ENCODE measurements at regions not wholly inside any gene's neighbourhood (a gene's known extent, or its start where the extent isn't known, plus 50 kb on each side); places are given as distances from the start of the nearest gene placed in this dataset.

DNA sequence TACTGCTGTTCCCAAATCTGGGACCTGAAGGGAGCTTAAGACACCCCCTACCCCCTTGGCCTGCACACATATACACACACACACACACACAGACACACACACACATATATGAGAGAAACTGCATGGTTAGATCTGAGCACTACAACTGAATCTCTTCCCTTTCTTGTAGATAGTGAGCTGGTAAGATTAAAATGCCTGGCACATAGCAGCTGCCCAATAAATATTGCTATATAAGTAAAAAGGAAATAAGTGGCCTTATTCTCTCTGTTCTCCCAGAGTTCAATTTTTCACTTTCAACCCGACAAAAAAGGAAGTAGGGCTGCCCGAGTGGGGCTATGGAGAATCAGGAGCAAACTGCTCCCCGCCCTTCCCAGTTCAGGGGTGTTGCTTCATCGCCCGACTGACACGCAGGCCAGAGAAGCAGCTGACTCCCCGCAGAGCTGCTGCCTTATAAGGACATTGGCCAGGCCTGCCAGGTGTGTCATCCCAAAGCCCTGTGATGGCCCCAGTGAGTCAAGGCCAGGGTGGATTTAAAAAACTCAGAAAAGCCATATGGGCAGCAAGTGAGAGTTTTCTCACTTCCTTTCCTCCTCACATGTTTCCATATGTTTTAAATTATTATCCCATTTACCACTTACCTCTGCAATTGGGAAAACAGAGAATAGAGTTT is 106.5 kb upstream of the SLC44A3 start:
- peak; percentile 96 for DNase-seq (ENCODE audit: low spot score)
- intact Hi-C loops (cut with DNase I), result no loop called here

- intact Hi-C loops (cut with DNase I), result no loop called here
- no peak for DNase-seq (ENCODE audit: low spot score)
These were observed 110.1 kb upstream of the SLC44A3 start for GRCh38 chr1:94709891-94710581.

DNA sequence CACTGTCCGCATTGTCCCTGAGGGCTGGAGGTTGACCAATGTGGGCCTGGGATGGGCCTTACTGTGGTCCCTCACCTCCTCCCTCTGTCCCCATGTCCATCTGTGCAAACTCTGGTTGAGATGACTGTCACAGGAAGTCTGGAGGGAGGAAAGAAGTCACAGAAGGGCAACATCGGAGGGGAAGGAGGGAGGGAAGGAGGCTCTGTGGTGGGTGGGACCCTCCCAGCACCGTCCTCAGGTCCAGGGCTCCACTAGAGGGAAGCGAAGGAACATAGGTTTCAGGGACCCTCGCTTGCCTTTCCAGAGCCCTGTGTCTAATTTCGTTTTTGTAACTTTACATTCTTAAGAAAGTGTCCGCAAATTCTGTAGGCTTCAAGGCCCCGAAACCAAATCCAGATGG is 111.3 kb upstream of the SLC44A3 start:
- DNase-seq (ENCODE audit: low spot score), result no peak
- intact Hi-C loops (cut with DNase I), result no loop called here

DNA sequence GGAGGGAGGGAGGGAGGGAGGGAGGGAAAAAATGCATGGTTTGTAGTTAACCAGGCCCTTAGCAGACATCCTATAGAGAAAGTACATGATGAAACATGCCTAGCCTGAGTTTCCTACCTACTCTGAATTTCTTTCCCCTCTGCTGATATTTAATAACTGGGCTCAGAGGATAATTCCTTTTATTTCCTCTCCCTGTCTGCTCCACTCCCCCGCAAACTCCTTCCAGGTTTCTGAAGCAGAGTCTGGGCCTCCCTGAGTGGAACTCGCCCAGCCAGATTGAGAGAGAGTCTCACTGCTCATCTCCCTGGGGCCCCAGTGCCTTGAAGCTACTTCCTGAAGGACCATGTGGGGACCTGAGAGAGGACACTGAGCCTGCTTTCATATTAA is 111.9 kb upstream of the SLC44A3 start:
- intact Hi-C loops (cut with DNase I), result no loop called here
- DNase-seq (ENCODE audit: low spot score), result no peak

- DNase-seq (ENCODE audit: low spot score), result peak; percentile 84
- intact Hi-C loops (cut with DNase I), result no loop called here
These were observed 112.5 kb upstream of the SLC44A3 start for GRCh38 chr1:94707321-94708298.

GRCh38 chr1:94702442-94702815 is 117.7 kb upstream of the SLC44A3 start:
- intact Hi-C loops (cut with DNase I), result no loop called here
- DNase-seq (ENCODE audit: low spot score), result no peak

- intact Hi-C loops (cut with DNase I), result no loop called here
- no peak for DNase-seq (ENCODE audit: low spot score)
These were observed 118.2 kb upstream of the SLC44A3 start for GRCh38 chr1:94701796-94702441.

- intact Hi-C loops (cut with DNase I), result no loop called here
- no peak for DNase-seq (ENCODE audit: low spot score)
These were observed 121.2 kb upstream of the SLC44A3 start for GRCh38 chr1:94698759-94699502.

DNA sequence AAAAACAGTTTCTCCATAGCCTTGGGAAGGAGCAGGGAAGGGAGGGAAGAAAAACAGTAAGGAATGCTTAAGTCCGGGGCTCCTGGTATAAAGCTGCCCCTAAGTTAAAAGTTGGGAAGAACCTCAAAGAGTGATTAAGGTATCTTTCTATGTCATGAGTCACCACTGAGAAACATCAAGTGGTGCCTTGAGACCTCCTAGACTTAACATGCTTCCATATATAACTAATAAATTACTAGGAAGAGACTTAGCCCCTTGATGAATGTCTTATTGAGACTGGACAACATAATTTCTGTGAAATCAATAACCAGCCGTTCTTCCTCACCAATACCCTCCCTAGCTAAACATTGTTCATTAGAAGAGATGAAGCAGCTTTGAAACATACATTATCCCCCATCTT is 121.8 kb upstream of the SLC44A3 start:
- intact Hi-C loops (cut with DNase I), result no loop called here
- no peak for DNase-seq (ENCODE audit: low spot score)

- intact Hi-C loops (cut with DNase I), result no loop called here
- no peak for DNase-seq (ENCODE audit: low spot score)
These were observed 122.3 kb upstream of the SLC44A3 start for GRCh38 chr1:94697839-94698238.

DNA sequence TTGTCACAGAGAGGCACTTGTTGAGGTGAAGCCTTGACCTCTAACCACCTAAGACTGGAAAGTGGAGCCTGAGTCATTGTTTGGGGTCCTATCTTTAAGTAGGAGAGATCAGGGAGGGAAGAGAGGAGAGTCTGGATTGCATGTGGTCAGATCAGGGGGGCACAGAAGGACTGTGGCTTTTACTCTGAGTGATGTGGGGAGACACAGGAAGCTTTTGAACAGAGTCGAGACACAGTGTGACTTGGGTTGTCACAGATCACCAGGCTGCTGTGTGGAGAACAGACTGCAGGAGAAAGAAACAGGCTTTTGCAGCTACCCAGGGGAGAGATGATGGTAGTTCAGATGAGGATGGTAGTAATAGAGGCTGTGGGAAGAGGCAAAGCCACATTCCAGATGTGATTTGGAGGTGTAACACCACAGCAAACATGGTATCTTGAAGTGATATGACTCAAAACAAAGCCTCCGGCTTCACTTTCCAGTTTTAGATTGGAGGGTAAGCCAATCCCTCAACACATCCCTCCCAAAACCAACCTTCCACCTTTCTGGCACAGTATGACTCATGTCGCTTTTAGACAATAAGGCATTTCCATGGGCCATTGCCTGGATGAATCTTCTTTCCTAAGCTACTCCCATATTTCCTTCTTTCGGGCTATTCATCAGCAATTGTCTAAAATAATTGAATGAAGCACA is 125.8 kb upstream of the SLC44A3 start:
- no peak for DNase-seq (ENCODE audit: low spot score)
- intact Hi-C loops (cut with DNase I), result no loop called here

DNA sequence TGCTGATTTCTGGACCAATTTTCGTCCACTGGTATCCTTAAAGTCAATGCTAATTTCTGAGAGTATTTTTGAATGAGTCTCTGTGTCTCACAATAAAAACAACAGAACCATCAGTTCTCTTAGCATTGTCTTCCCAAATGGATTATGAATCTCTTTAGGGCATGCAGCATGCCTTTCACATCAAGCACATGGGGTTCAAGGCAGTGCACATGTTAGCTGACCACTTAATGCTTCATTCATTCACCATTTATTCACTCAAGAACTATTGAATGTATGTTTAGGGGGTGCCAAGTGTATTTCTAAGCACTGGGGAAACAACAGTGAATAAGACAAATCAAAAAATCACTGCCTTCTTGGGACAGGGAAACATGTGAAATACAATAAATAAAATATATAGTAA is 126.7 kb upstream of the SLC44A3 start:
- DNase-seq (ENCODE audit: low spot score), result no peak
- intact Hi-C loops (cut with DNase I), result no loop called here

- intact Hi-C loops (cut with DNase I), result no loop called here
- DNase-seq (ENCODE audit: low spot score), result no peak
These were observed 127.1 kb upstream of the SLC44A3 start for GRCh38 chr1:94693029-94693428.

DNA sequence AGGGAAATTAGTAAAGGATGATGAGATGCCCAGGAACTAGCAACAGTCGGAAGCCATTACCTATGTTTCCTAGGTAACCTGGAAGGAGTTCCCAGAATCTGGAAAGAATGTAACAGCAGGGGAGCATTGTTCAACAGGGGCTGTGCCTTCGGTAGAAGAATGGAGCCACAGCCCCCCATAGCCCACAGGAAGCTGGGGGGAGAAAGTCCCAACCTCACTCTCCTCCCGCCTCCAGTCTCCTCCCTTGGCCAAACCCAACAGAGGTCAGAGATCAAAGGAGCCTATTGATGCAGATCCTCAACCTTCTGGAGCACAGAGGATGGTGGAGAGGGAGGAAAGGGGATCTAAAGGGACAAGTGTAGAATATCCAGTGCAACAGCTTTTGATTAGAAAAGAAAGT is 131.5 kb upstream of the SLC44A3 start:
- intact Hi-C loops (cut with DNase I), result no loop called here

DNA sequence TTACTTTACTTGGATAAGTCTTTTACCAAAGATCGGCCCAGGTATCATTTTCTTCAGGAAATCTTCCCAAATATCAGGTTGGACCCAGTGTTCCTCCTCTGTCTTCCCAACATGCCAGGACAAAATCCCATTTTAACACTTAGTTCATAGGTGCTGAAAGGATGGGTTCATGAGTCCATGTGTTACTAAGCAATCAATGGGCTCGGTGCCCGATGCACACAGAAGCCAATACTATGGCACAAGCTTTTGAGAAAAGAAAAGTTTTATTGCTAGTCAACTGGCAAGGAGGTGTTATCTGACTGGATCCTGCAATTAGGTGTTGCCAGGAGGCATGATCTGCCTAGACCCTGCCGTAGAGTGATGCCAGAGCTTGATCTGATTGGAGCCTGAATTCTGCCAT is 133.3 kb upstream of the SLC44A3 start:
- DNase-seq (ENCODE audit: low spot score), result no peak
- intact Hi-C loops (cut with DNase I), result no loop called here

More for the DNA sequence above, 131.5 kb upstream of the SLC44A3 start:
- no peak for DNase-seq (ENCODE audit: low spot score)

GRCh38 chr1:94684690-94685250 is 135.4 kb upstream of the SLC44A3 start:
- intact Hi-C loops (cut with DNase I), result no loop called here
- DNase-seq (ENCODE audit: low spot score), result no peak

- DNase-seq (ENCODE audit: low spot score), result no peak
- intact Hi-C loops (cut with DNase I), result no loop called here
These were observed 136.3 kb upstream of the SLC44A3 start for GRCh38 chr1:94683886-94684285.

GRCh38 chr1:94680039-94680377 is 138.4 kb upstream of the F3 start:
- intact Hi-C loops (cut with DNase I), result no loop called here

More at GRCh38 chr1:94680039-94680377, 138.4 kb upstream of the F3 start:
- DNase-seq (ENCODE audit: low spot score), result no peak

All from posterior vena cava (tissue), 2 donors.